Activated T-cell treated with anti-CD3 and anti-CD28 coated beads, Interleukin-2, amount 50 U/mL, for 48 hours (primary cell): ENCODE measurements at regions not wholly inside any gene's neighbourhood (a gene's known extent, or its start where the extent isn't known, plus 50 kb on each side); places are given as distances from the start of the nearest gene placed in this dataset.

ENCODE experiments used
- DNase-seq, 2 experiments: peaks; one replicate each; pipeline ENCODE4 v3.0.0-alpha.2; 2020

DNA sequence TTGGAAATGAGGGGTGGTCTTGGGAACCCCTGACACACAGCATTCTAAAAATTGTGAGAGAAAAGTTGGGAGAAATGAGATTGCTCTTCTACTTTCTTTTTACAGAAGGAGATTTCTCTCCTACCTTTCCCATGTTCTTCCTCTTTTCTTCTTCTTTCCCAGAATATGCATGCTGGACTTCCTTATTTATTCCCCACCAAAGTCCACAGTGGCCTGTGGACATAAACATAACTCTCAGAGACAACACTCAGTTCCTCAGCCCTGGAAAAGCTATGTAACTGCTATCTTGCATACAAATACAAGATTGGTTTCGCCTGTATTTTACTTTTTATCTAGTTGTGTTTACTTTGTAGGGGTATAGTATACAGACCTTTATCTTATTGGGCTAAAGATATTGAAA is 54.6 kb upstream of the C1GALT1 start:
- DNase-seq = no peak

- DNase-seq = no peak
These were observed 53.0 kb upstream of the C1GALT1 start for GRCh38 chr7:7129381-7129780.

GRCh38 chr7:7131273-7131672 is 51.1 kb upstream of the C1GALT1 start:
- DNase-seq = no peak
